ENCODE measurements at regions not wholly inside any gene's neighbourhood (a gene's known extent, or its start where the extent isn't known, plus 50 kb on each side); places are given as distances from the start of the nearest gene placed in this dataset.

- TF ChIP-seq CTCF (conservative IDR thresholded peaks at IDR 0.05; ENCODE audit: low read depth, low read length), result no peak
- TF ChIP-seq EZH2 (IDR thresholded peaks at IDR 0.05; ENCODE audit: borderline replicate concordance, low read depth, low read length, poor library complexity, severe bottlenecking), result no peak
Observed at GRCh38 chr18:72984290-72984689, 116.5 kb upstream of the NETO1 start.

Data from A673 (cell line).